HG02623 (cell line): ENCODE measurements at regions not wholly inside any gene's neighbourhood (a gene's known extent, or its start where the extent isn't known, plus 50 kb on each side); places are given as distances from the start of the nearest gene placed in this dataset.

Experiments
- ATAC-seq: cut with Tn5 transposase; IDR thresholded peaks from one replicate; pipeline ENCODE4 v1.9.1; 2021; ENCODE audit warnings: moderate library complexity; ENCODE audit not compliant: unreplicated experiment

DNA sequence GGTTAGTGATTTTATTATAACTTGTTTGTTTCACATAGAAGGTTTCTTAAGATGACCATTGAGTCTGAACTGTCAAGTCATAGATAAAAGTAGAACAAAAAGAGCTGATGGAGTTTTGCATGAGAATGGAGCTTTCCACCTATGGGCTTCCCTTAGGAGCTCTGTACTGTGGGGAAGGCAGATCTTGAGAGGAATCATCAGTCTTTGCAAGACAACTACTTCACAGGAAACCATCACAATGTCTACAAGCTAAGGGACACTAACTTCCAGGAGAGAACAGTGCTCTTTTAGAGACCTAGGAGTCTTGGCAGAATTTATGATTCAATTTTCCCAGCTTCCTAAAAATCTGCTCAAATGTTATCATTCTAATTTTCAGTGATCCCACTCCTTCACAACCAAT, 78.2 kb downstream of the FBXO5 start:
- ATAC-seq, result no peak

DNA sequence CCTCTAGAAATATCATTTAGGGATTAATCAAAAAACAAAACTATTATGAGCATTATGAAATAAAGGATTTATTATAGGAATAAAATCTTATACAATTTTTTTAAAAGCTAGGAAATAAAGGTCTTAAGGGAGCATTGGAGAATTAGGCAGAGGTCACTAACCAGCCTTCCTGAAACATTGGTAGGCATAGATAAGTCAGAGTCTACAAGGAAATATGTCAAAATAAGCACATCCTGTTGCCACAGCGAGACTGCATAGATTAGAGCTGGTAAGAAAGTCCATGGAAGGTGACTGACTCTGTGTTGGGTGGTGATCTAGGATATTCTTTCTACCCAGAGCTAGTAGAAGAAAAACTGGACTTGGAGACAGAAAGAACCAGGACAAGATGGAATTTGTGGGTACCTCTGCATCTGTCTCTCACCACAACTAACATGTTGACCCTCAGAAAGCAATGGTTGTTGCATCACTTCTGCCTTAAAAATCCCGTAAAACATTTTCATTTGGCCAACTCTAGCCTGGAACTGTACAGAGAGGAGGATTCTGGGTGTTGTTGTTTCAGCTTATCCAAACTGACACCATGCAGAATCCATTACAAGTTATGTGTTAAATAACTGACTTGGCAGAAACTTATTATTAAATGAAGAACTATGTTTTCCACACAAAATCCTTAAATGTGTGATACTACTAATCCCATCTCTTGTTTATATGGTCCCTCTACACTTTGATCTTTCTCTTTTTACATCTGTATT, 77.1 kb downstream of the FBXO5 start:
- no peak for ATAC-seq

DNA sequence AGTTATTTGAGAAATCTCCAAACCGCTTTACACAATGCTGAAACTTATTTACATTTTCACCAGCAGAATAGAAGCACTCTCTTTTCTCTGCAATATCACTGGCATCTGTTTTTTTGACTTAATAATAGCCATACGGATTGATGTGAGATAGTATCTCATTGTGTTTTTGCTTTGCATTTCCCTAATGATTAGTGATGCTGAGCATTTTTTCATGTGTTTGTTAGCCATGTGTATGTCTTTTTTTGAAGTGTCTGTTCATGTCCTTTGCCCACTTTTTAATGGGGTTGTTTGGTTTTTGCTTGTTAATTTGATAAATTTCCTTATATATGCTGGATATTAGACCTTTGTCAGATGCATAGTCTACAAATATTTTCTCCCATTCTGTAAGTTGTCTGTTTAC, 73.6 kb downstream of the FBXO5 start:
- no peak for ATAC-seq

DNA sequence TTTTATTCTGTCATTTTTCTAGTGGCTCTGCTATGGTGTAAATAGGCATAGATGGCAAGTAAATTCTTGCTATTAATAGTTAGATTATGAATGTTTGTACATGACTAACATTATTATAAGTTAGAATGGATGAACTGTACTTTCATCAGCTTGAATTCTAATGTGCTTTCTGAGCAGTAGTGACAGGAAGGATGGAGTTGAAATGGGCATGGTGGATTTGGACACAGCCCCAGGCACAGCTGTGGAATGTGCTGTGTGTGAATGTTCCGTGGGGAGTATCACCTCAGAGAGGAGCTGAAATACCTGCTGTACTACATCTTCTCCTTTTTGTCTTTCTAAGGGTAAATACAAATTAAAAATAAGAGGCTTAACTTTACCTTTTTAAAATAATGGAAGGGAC, 66.8 kb downstream of the FBXO5 start:
- ATAC-seq, result no peak

DNA sequence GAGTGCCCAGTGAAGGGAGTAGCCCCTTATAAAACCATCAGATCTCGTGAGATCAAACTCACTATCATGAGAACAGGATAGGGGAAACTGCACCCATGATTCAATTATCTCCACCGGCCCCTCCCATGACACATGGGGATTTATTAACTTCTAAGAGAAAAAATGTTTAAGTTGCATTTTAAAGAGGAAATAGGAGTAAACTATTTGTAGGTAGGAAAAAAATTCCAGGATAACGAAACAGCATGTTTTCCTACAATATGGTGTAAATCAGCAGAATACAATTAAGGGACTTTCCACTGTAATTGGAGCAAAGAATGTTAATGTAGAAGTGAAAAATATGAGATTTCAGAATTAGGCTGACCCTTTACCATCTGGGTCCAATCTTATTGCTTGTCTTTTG, 63.9 kb downstream of the FBXO5 start:
- no peak for ATAC-seq

DNA sequence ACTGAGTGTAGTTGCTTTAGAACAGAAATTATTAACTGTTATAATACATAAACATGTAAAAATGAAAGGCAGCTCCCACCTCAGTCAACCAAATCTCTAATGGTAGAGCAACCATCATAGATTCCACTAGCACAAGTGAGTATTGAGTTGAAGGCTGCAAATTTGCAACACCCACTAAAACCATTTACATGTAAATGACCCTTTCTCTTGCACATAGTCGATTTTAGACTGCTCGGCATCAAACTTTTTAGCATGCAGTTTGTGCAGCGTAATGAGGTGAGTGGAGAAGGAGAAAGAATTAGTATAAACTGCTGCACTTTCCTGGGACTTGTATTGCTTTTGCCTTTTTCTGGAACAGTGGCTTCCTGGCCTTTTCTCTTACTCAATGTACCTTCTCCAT, 62.8 kb downstream of the FBXO5 start:
- no peak for ATAC-seq
